H1 (cell line): ENCODE measurements at regions not wholly inside any gene's neighbourhood (a gene's known extent, or its start where the extent isn't known, plus 50 kb on each side); places are given as distances from the start of the nearest gene placed in this dataset.

Experiments used
- CTCF ChIA-PET: fragments of 300-600 bp; sonication (Branson Sonifier 250); formaldehyde crosslinking; loops from one replicate; lab custom pipeline; 2021; ENCODE audit not compliant: partially characterized antibody; lab: Charles Lee
- POLR2A ChIA-PET: fragments of 300-600 bp; sonication (Branson Sonifier 250); formaldehyde crosslinking; loops from one replicate; lab custom pipeline; 2021; ENCODE audit warnings: inconsistent platforms; ENCODE audit not compliant: partially characterized antibody; lab: Charles Lee
- DNase-seq, 2 experiments: peaks; one replicate each; pipeline versions ENCODE4 v3.0.0 to v3.0.0-alpha.2; 2010 to 2022; ENCODE audit warnings: low spot score in 2 of 2, low read depth in 1 of 2, mixed read lengths in 1 of 2
- FAIRE-seq: peaks from 2 replicates; lab custom pipeline; 2011; peaks lifted over from hg19 to GRCh38; lab: Jason Lieb, UNC
- H2AFZ ChIP-seq: 2 replicates; pipeline ENCODE4 v1.8.1; 2012; ENCODE audit warnings: low read length, inconsistent platforms
- H2AK5ac ChIP-seq: 2 replicates; pipeline ENCODE4 v1.6.1; 2013; ENCODE audit warnings: low read depth, low read length
- H2BK120ac ChIP-seq: replicated peaks from 2 replicates; pipeline ENCODE3; 2013; ENCODE audit warnings: low read depth, low read length, inconsistent platforms
- H2BK12ac ChIP-seq: 2 replicates; pipeline ENCODE4 v1.6.1; 2013; ENCODE audit warnings: low read depth, low read length
- H2BK15ac ChIP-seq: 2 replicates; pipeline ENCODE4 v1.6.1; 2013; ENCODE audit warnings: low read length
- H2BK20ac ChIP-seq: 2 replicates; pipeline ENCODE4 v1.6.1; 2013; ENCODE audit warnings: low read length
- H2BK5ac ChIP-seq: 2 replicates; pipeline ENCODE4 v1.6.1; 2013; ENCODE audit warnings: low read depth, low read length
- H3K14ac ChIP-seq: 2 replicates; pipeline ENCODE4 v1.6.1; 2013; ENCODE audit warnings: inconsistent platforms; ENCODE audit not compliant: insufficient read length
- H3K18ac ChIP-seq: 2 replicates; pipeline ENCODE4 v1.6.1; 2013; ENCODE audit warnings: low read length; ENCODE audit errors: extremely low read depth
- H3K23ac ChIP-seq: 2 replicates; pipeline ENCODE4 v1.6.1; 2013; ENCODE audit warnings: inconsistent platforms; ENCODE audit not compliant: insufficient read length
- H3K23me2 ChIP-seq: 2 replicates; pipeline ENCODE4 v1.6.1; 2013; ENCODE audit warnings: low read depth, low read length
- H3K27ac ChIP-seq: 2 replicates; pipeline ENCODE4 v1.6.1; 2011; ENCODE audit warnings: low read depth, low read length, inconsistent platforms
- H3K27me3 ChIP-seq, 4 experiments: replicated peaks in 1 of 4; 1 replicate in 1 of 4; 2 replicates in 3 of 4; pipeline versions ENCODE4 v1.6.1 to v1.8.1; 2011 to 2013; ENCODE audit warnings: low read length in 3 of 4, mild to moderate bottlenecking in 3 of 4, inconsistent platforms in 2 of 4, mixed read lengths in 2 of 4, moderate library complexity in 1 of 4; ENCODE audit not compliant: control insufficient read depth in 3 of 4, insufficient read depth in 3 of 4; ENCODE audit errors: extremely low read depth in 1 of 4
- H3K36me3 ChIP-seq, 4 experiments: 2 replicates each; pipeline versions ENCODE4 v1.6.1 to v1.8.1; 2011 to 2013; ENCODE audit warnings: mild to moderate bottlenecking in 4 of 4, low read length in 3 of 4, moderate library complexity in 2 of 4, control low read depth in 1 of 4, inconsistent platforms in 1 of 4; ENCODE audit not compliant: insufficient read depth in 4 of 4, control insufficient read depth in 2 of 4
- H3K4ac ChIP-seq: replicated peaks from 2 replicates; pipeline ENCODE3; 2013; ENCODE audit warnings: low read length, low read depth, mixed read lengths, inconsistent platforms; ENCODE audit not compliant: insufficient read length
- H3K4me1 ChIP-seq, 4 experiments: replicated peaks in 1 of 4; 1 replicate in 1 of 4; 2 replicates in 3 of 4; pipeline versions ENCODE4 v1.6.1 to v1.8.1; 2011 to 2013; ENCODE audit warnings: low read length in 3 of 4, inconsistent platforms in 2 of 4, mixed read lengths in 1 of 4; ENCODE audit not compliant: insufficient read depth in 4 of 4, control insufficient read depth in 3 of 4
- H3K4me2 ChIP-seq, 2 experiments: 2 replicates each; pipeline versions ENCODE4 v1.6.1 to v1.8.1; 2011 to 2013; ENCODE audit warnings: low read depth in 2 of 2, low read length in 2 of 2, control low read depth in 1 of 2, inconsistent platforms in 1 of 2, mild to moderate bottlenecking in 1 of 2; ENCODE audit not compliant: insufficient read depth in 1 of 2
- H3K4me3 ChIP-seq, 4 experiments: fragments of 200-600, 300-600 bp in 1 of 4; sonication (generic), shearing (Covaris generic), sonication (Bioruptor Twin) in 1 of 4; 2 replicates each; pipeline versions ENCODE4 v1.5.1 to v1.8.1; 2011 to 2016; ENCODE audit warnings: low read length in 4 of 4, low read depth in 3 of 4, control low read depth in 2 of 4, inconsistent platforms in 2 of 4, mild to moderate bottlenecking in 2 of 4, mixed read lengths in 1 of 4, moderate library complexity in 1 of 4; ENCODE audit not compliant: insufficient read depth in 2 of 4; ENCODE audit errors: extremely low read depth in 1 of 4
- H3K56ac ChIP-seq: replicated peaks from 2 replicates; pipeline ENCODE3; 2013; ENCODE audit warnings: low read depth, mild to moderate bottlenecking, mixed read lengths, low read length, inconsistent platforms; ENCODE audit not compliant: insufficient read length
- H3K79me1 ChIP-seq: 2 replicates; pipeline ENCODE4 v1.6.1; 2013; ENCODE audit warnings: low read depth, low read length, control low read depth
- H3K79me2 ChIP-seq, 2 experiments: 2 replicates each; pipeline versions ENCODE4 v1.6.1 to v1.8.1; 2012 to 2013; ENCODE audit warnings: low read length in 2 of 2, mild to moderate bottlenecking in 2 of 2, inconsistent platforms in 1 of 2; ENCODE audit not compliant: insufficient read depth in 2 of 2, control insufficient read depth in 1 of 2
- H3K9ac ChIP-seq, 4 experiments: replicated peaks in 1 of 4; 1 replicate in 1 of 4; 2 replicates in 3 of 4; pipeline versions ENCODE4 v1.6.1 to v1.8.1; 2011 to 2013; ENCODE audit warnings: low read depth in 3 of 4, low read length in 3 of 4, control low read depth in 2 of 4, mild to moderate bottlenecking in 2 of 4, moderate library complexity in 2 of 4, inconsistent platforms in 1 of 4; ENCODE audit errors: extremely low read depth in 1 of 4
- H3K9me3 ChIP-seq, 2 experiments: 2 replicates each; pipeline versions ENCODE4 v1.6.1 to v1.8.1; 2012 to 2013; ENCODE audit warnings: mild to moderate bottlenecking in 2 of 2, moderate library complexity in 2 of 2, control low read depth in 1 of 2, inconsistent platforms in 1 of 2, low read depth in 1 of 2, low read length in 1 of 2, mixed read lengths in 1 of 2; ENCODE audit not compliant: insufficient read depth in 2 of 2
- H4K20me1 ChIP-seq, 2 experiments: replicated peaks in 1 of 2; 2 replicates each; pipeline versions ENCODE3 to v1.8.1; 2011 to 2013; ENCODE audit warnings: inconsistent platforms in 2 of 2, low read length in 2 of 2, mild to moderate bottlenecking in 1 of 2; ENCODE audit not compliant: insufficient read depth in 2 of 2, control insufficient read depth in 1 of 2
- H4K5ac ChIP-seq: 2 replicates; pipeline ENCODE4 v1.6.1; 2013; ENCODE audit warnings: low read length, low read depth, mixed read lengths, inconsistent platforms; ENCODE audit not compliant: insufficient read length
- H4K8ac ChIP-seq: 2 replicates; pipeline ENCODE4 v1.8.0; 2013; ENCODE audit warnings: mild to moderate bottlenecking, moderate library complexity, low read length, inconsistent platforms; ENCODE audit not compliant: insufficient read depth; ENCODE audit errors: extremely low read depth
- H4K91ac ChIP-seq: replicated peaks from 2 replicates; pipeline ENCODE3; 2013; ENCODE audit warnings: low read length, mixed read lengths, inconsistent platforms; ENCODE audit not compliant: insufficient read length
- CEBPB ChIP-seq: IDR thresholded peaks from 2 replicates; pipeline ENCODE4 v1.6.1; 2012; ENCODE audit warnings: low read depth, low read length
- HDAC2 ChIP-seq, 2 experiments: fragments of 300-600 bp in 1 of 2; sonication (generic) in 1 of 2; IDR thresholded peaks; 2 replicates each; pipeline ENCODE4 v1.6.1; 2011 to 2012; ENCODE audit warnings: low read depth in 2 of 2, low read length in 2 of 2, mild to moderate bottlenecking in 2 of 2, moderate library complexity in 2 of 2, borderline replicate concordance in 1 of 2, inconsistent platforms in 1 of 2
- HDAC6 ChIP-seq: IDR thresholded peaks from one replicate; pipeline ENCODE4 v1.7.1; 2012; ENCODE audit warnings: low read depth, mild to moderate bottlenecking, inconsistent platforms, low read length, moderate library complexity
- JUND ChIP-seq: IDR thresholded peaks from 2 replicates; pipeline ENCODE4 v1.6.1; 2011; ENCODE audit warnings: mild to moderate bottlenecking, improper control_type of control experiment, low read length
- NRF1 ChIP-seq: IDR thresholded peaks from 2 replicates; pipeline ENCODE4 v1.6.1; 2011; ENCODE audit warnings: mild to moderate bottlenecking, low read depth, low read length, improper control_type of control experiment
- RNF2 ChIP-seq: fragments of 200-900, 300-1000 bp; sonication (generic); IDR thresholded peaks from 2 replicates; pipeline ENCODE4 v1.7.1; 2016; ENCODE audit warnings: borderline replicate concordance, low read depth, mild to moderate bottlenecking, antibody characterized with exemption, low read length; ENCODE audit not compliant: poor library complexity, severe bottlenecking; ENCODE audit errors: missing control alignments
- SP2 ChIP-seq: IDR thresholded peaks from 2 replicates; pipeline ENCODE4 v1.6.1; 2012; ENCODE audit warnings: mild to moderate bottlenecking, low read length, inconsistent platforms
- TEAD4 ChIP-seq: IDR thresholded peaks from 2 replicates; pipeline ENCODE4 v1.6.1; 2012; ENCODE audit warnings: low read depth, low read length, inconsistent platforms, mixed read lengths
- WGBS, 2 experiments: shearing (Covaris generic) in 1 of 2; methylation state at CpG; one replicate each; pipeline versions ENCODE4 v1.1.6 to v1.1.7; 2013 to 2015; ENCODE audit warnings: low lambda C conversion rate in 2 of 2, mixed read lengths in 2 of 2, inconsistent platforms in 1 of 2, low coverage in 1 of 2, missing lambda C conversion rate in 1 of 2; ENCODE audit not compliant: insufficient replicate concordance in 2 of 2, insufficient coverage in 1 of 2, insufficient read length in 1 of 2; ENCODE audit errors: extremely low coverage in 1 of 2, missing lambda C conversion rate in 1 of 2; 5-methylcytosine and 5-hydroxymethylcytosine counted together
- TF ChIP-seq, protein P1 (sequence below): IDR thresholded peaks from 2 replicates; pipeline ENCODE4 v1.6.1; 2011; ENCODE audit warnings: low read length, improper control_type of control experiment

GRCh38 chr3:64361962-64362735 is 136.9 kb upstream of the PRICKLE2 start:
- no peaks in the 10 kb centered on the region for H3K36me3 ChIP-seq
- no peaks in the 10 kb centered on the region for H3K9me3 ChIP-seq
- FAIRE-seq (no peak), DNase-seq (no peak)
- H4K8ac ChIP-seq, result no peak overlapping the region
- H4K5ac ChIP-seq, result no peak overlapping the region
- no peak overlapping the region for H3K4me3 ChIP-seq
- no peak overlapping the region for H3K4ac ChIP-seq
- no peak overlapping the region for H4K91ac ChIP-seq
- H3K14ac ChIP-seq, result no peak overlapping the region
- no peak overlapping the region for H2BK20ac ChIP-seq
- H3K23ac ChIP-seq, result no peak overlapping the region
- no peak overlapping the region for H2AFZ ChIP-seq
- H2BK120ac ChIP-seq, result no peak overlapping the region
- no peak overlapping the region for H2BK12ac ChIP-seq
- no peak overlapping the region for H2BK5ac ChIP-seq
- H3K23me2 ChIP-seq, result no peaks in the 10 kb centered on the region
- no peak overlapping the region for H3K18ac ChIP-seq
- no peak overlapping the region for H3K27ac ChIP-seq
- no peaks in the 10 kb centered on the region for H4K20me1 ChIP-seq
- H2AK5ac ChIP-seq, result no peak overlapping the region
- no peak overlapping the region for H3K9ac ChIP-seq
- H3K79me2 ChIP-seq, result no peaks in the 10 kb centered on the region
- CTCF ChIA-PET, result interaction anchor here (0.6 to 1.0 kb wide), 3 partner anchors 12 to 382 kb away, joined by 3 read pairs; no protein-coding TSS in a partner anchor
- H3K79me1 ChIP-seq, result no peaks in the 10 kb centered on the region
- POLR2A ChIA-PET, result no interaction called here
- H3K4me1 ChIP-seq, result peaks cover 0 to 5% (median 2%) of the 10 kb centered on the region in 4 experiments; a peak in 3 of 7 replicates
- H3K27me3 ChIP-seq, result no peaks in the 10 kb centered on the region
- no peak overlapping the region for H2BK15ac ChIP-seq
- no peak overlapping the region for H3K56ac ChIP-seq
- no peak overlapping the region for H3K4me2 ChIP-seq
- 93% methylated on average over 5 of the region's 5 CpGs; no CpG with 5 or more reads in 1 of the 2 experiments for WGBS, 2 experiments
- TF ChIP-seq TEAD4 (no peak), HDAC6 (no peak), HDAC2 (IDR thresholded peaks at IDR 0.05; ENCODE audit: borderline replicate concordance in 1 of 2, low read depth in 2 of 2, low read length in 2 of 2) (no peak), JUND (no peak), SP2 (no peak), NRF1 (no peak), RNF2 (no peak), CEBPB (no peak)
- TF ChIP-seq, protein P1, sequence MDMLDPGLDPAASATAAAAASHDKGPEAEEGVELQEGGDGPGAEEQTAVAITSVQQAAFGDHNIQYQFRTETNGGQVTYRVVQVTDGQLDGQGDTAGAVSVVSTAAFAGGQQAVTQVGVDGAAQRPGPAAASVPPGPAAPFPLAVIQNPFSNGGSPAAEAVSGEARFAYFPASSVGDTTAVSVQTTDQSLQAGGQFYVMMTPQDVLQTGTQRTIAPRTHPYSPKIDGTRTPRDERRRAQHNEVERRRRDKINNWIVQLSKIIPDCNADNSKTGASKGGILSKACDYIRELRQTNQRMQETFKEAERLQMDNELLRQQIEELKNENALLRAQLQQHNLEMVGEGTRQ, result no peak
